ENCODE measurements at regions not wholly inside any gene's neighbourhood (a gene's known extent, or its start where the extent isn't known, plus 50 kb on each side); places are given as distances from the start of the nearest gene placed in this dataset.

- POLR2A ChIA-PET (ENCODE audit: low non-redundant PET): no interaction called here
- CTCF ChIA-PET: no interaction called here
- TF ChIP-seq CTCF (conservative IDR thresholded peaks at IDR 0.05; ENCODE audit: low read depth): no peak
- no peak overlapping the region for H3K27ac ChIP-seq
- DNase-seq (ENCODE audit: low spot score): no peak
Measured at GRCh38 chr2:76169276-76170008, 458.7 kb upstream of the GCFC2 start.

GRCh38 chr2:76163860-76164259, 453.1 kb upstream of the GCFC2 start:
- CTCF ChIA-PET: no interaction called here
- POLR2A ChIA-PET (ENCODE audit: low non-redundant PET): no interaction called here
- TF ChIP-seq CTCF (conservative IDR thresholded peaks at IDR 0.05; ENCODE audit: low read depth): no peak
- DNase-seq (ENCODE audit: low spot score): no peak
- no peak overlapping the region for H3K27ac ChIP-seq

- no peak for TF ChIP-seq CTCF (conservative IDR thresholded peaks at IDR 0.05; ENCODE audit: low read depth)
- ChIA-PET CTCF (no interaction called here), POLR2A (ENCODE audit: low non-redundant PET) (no interaction called here)
- no peak overlapping the region for H3K27ac ChIP-seq
- no peak for DNase-seq (ENCODE audit: low spot score)
Measured at GRCh38 chr2:76160670-76161069, 450.0 kb upstream of the GCFC2 start.

GRCh38 chr2:76159042-76159648, 448.4 kb upstream of the GCFC2 start:
- no peak for TF ChIP-seq CTCF (conservative IDR thresholded peaks at IDR 0.05; ENCODE audit: low read depth)
- POLR2A ChIA-PET (ENCODE audit: low non-redundant PET): no interaction called here
- no peak for DNase-seq (ENCODE audit: low spot score)
- H3K27ac ChIP-seq: no peak overlapping the region
- CTCF ChIA-PET: no interaction called here

GRCh38 chr2:76157531-76157930, 446.8 kb upstream of the GCFC2 start:
- H3K27ac ChIP-seq: no peak overlapping the region
- DNase-seq (ENCODE audit: low spot score): no peak
- CTCF ChIA-PET: interaction anchor here (0.6 kb wide), 1 partner anchor 217 kb away, joined by 3 read pairs; no protein-coding TSS in a partner anchor
- POLR2A ChIA-PET (ENCODE audit: low non-redundant PET): no interaction called here
- no peak for TF ChIP-seq CTCF (conservative IDR thresholded peaks at IDR 0.05; ENCODE audit: low read depth)

GRCh38 chr2:76154981-76155380, 444.3 kb upstream of the GCFC2 start:
- no peak overlapping the region for H3K27ac ChIP-seq
- ChIA-PET CTCF (no interaction called here), POLR2A (ENCODE audit: low non-redundant PET) (no interaction called here)
- DNase-seq (ENCODE audit: low spot score): no peak
- no peak for TF ChIP-seq CTCF (conservative IDR thresholded peaks at IDR 0.05; ENCODE audit: low read depth)

Measured in RWPE1 (cell line).